HUES6 (cell line): ENCODE measurements at regions not wholly inside any gene's neighbourhood (a gene's known extent, or its start where the extent isn't known, plus 50 kb on each side); places are given as distances from the start of the nearest gene placed in this dataset.

ENCODE experiments used
- H3K27ac ChIP-seq: 2 replicates; pipeline ENCODE4 v1.7.0; 2013; ENCODE audit warnings: low read depth, mild to moderate bottlenecking, low read length, inconsistent platforms
- H3K27me3 ChIP-seq: 2 replicates; pipeline ENCODE4 v1.6.1; 2013; ENCODE audit warnings: low read length; ENCODE audit not compliant: control insufficient read depth, insufficient read depth
- H3K36me3 ChIP-seq: 2 replicates; pipeline ENCODE4 v1.6.1; 2013; ENCODE audit warnings: low read length; ENCODE audit not compliant: control insufficient read depth, insufficient read depth
- H3K4me1 ChIP-seq: 2 replicates; pipeline ENCODE4 v1.6.1; 2013; ENCODE audit warnings: low read length; ENCODE audit not compliant: control insufficient read depth, insufficient read depth
- H3K4me3 ChIP-seq: 2 replicates; pipeline ENCODE4 v1.5.1; 2013; ENCODE audit warnings: low read depth, low read length
- H3K9ac ChIP-seq: one replicate; pipeline ENCODE4 v1.6.1; 2013; ENCODE audit warnings: mild to moderate bottlenecking, low read length
- H3K9me3 ChIP-seq: 2 replicates; pipeline ENCODE4 v1.6.1; 2013; ENCODE audit warnings: low read depth, low read length; ENCODE audit not compliant: control insufficient read depth, insufficient read depth

DNA sequence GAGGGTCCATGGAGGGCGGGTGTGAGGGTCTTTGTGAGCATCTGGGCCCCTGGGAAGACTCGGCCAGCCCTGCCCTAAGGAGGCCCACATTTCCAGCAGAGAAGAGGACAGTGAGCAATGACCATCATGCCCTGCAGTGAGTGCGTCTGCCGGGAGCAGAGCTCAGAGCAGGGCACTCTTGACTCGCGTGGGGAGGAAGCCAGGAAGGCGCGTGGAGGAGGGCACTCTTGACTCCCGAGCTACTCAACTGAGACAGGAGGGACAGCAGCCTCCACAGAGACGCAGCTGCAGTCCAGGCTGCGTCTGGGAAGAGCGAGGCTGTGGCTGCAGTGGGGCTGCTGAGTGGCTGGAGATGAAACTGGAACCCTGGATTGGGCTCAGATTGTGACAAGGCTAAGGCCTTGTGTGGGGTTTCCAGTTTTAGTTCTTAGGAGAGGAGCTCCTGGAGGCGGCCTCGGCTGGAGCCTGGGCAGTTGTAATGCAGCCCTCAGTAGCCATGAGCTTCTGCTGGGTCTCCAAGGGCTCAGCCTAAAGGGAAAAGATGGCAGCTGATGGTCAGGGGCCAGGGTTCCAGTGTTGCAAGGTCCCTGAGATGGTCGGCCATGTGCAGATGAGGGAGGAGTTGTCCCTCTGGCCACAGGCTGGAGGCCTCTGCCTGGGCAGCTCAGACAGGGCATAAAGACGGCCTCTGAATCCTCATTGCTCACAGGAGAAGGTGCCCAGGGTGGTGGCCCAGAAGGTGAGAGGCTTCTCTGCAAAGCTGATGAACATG, 264.7 kb upstream of the B3GAT1 start:
- no peaks in the 10 kb centered on the region for H3K4me1 ChIP-seq
- H3K27ac ChIP-seq: no peak overlapping the region
- H3K9me3 ChIP-seq: no peaks in the 10 kb centered on the region
- H3K9ac ChIP-seq: no peak overlapping the region
- peaks cover 3% of the 10 kb centered on the region for H3K27me3 ChIP-seq
- no peaks in the 10 kb centered on the region for H3K36me3 ChIP-seq
- H3K4me3 ChIP-seq: no peak overlapping the region

DNA sequence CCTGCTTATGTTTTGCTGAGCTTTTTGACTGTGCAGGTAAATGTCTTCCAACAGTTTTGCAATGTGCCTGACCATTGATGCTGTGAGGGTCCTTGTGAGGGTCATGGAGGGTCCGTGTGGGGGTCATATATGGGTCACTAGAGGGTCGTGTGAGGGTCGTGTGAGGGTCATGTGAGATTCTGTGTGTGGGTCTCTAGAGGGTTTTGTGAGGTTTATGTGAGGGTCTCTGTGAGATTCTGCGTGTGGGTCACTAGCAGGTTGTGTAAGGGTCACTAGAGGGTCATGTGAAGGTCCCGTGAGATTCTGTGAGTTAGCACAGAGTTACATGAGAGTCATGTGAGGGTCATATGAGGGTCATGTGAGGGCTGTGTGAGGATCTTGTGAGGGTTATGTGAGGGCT, 263.9 kb upstream of the B3GAT1 start:
- no peaks in the 10 kb centered on the region for H3K4me1 ChIP-seq
- H3K4me3 ChIP-seq: no peak overlapping the region
- no peak overlapping the region for H3K9ac ChIP-seq
- H3K27ac ChIP-seq: no peak overlapping the region
- H3K27me3 ChIP-seq: peaks cover 10% of the 10 kb centered on the region
- H3K9me3 ChIP-seq: no peaks in the 10 kb centered on the region
- H3K36me3 ChIP-seq: no peaks in the 10 kb centered on the region

DNA sequence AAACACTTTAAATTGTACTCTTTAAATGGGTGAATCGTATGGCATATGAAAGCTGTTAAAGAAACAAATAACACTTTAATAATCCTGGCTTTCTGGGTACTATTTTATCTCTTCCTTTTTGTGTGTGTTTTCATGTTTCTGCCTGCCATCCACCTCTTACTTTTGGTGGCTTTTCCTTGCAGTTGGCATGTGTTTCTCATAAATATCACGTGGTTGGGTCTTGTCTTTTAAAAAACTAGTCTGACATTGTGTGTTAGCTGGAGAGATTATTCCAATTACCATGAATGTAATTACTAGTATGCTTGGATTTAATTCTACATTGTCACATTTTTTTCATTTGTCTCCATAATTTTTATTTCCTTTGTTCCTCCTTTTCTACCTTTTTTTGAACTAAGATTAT, 262.9 kb upstream of the B3GAT1 start:
- Histone ChIP-seq H3K4me3 (no peak overlapping the region), H3K9ac (no peak overlapping the region), H3K4me1 (no peaks in the 10 kb centered on the region), H3K36me3 (no peaks in the 10 kb centered on the region), H3K27ac (no peak overlapping the region), H3K9me3 (no peaks in the 10 kb centered on the region), H3K27me3 (peaks cover 13% of the 10 kb centered on the region)

DNA sequence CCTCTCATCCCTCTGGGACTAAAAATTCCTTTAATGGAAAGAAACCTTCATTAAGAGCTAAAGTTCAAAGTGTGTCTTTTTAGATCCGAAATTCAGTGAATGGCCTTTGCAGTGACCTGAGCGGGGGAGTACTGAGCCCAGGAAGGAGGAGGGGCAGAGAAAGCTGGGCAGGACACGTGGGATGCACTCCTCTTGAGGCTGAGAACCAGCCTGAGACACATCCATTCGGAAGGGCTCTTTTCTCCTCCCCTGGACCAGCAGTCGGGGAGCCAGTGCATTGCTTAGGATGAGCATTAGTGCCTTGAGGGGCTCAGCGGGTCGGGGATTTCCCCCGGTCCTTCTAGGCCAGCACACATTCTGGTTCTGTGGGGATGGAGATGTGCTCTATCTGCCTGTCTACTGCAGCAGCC, 258.9 kb upstream of the B3GAT1 start:
- Histone ChIP-seq H3K27ac (no peak overlapping the region), H3K4me1 (no peaks in the 10 kb centered on the region), H3K9me3 (no peaks in the 10 kb centered on the region), H3K36me3 (no peaks in the 10 kb centered on the region), H3K4me3 (no peak overlapping the region), H3K27me3 (peaks cover 13% of the 10 kb centered on the region), H3K9ac (no peak overlapping the region)

GRCh38 chr11:134670247-134670782, 258.3 kb upstream of the B3GAT1 start:
- Histone ChIP-seq H3K9ac (no peak overlapping the region), H3K9me3 (no peaks in the 10 kb centered on the region), H3K4me3 (no peak overlapping the region), H3K36me3 (no peaks in the 10 kb centered on the region), H3K4me1 (no peaks in the 10 kb centered on the region), H3K27ac (no peak overlapping the region), H3K27me3 (peaks cover 13% of the 10 kb centered on the region)

DNA sequence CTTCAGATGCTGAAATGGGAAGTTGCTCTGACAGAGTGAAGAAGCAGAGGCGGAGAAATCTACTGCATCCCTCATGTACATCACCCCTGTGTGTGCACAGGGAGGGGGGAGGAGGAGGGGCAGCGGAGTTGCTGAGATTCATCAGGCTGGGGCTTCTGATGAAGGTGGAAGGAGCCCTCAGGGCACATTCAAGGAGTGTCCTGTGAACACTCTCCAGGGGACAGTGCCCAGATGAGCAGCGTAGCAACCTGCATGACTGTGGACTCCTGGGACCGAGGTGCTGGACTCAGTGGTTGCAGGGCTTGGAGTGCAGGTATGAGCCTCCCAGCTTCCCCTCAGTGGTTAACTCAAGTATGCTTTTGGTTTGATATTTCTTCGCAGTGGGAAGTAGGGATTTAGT, 257.8 kb upstream of the B3GAT1 start:
- Histone ChIP-seq H3K27ac (no peak overlapping the region), H3K9ac (no peak overlapping the region), H3K4me1 (no peaks in the 10 kb centered on the region), H3K9me3 (no peaks in the 10 kb centered on the region), H3K27me3 (peaks cover 13% of the 10 kb centered on the region), H3K36me3 (no peaks in the 10 kb centered on the region), H3K4me3 (no peak overlapping the region)

DNA sequence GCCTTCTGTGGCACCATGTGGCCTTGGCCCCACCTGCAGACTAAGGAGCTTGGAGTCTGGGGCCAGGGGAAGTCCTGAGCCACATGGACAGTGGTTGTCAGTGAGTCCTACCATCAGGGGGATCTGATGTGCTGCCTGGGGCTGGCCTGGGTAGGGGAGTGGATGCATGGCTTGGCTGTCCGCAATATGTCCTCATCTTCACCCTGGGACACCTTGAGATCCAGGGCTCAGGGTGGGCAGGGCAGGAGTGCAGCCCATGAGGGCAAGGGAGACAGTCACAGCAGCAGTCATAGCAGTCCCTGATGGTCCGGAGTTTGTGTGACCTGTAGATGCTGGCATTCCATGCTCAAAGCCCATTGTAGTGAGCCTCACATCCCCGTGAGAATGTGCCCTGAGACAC, 256.8 kb upstream of the B3GAT1 start:
- H3K9ac ChIP-seq: no peak overlapping the region
- H3K4me1 ChIP-seq: no peaks in the 10 kb centered on the region
- H3K9me3 ChIP-seq: no peaks in the 10 kb centered on the region; the same call in none of the 2 replicates
- H3K36me3 ChIP-seq: no peaks in the 10 kb centered on the region
- no peak overlapping the region for H3K4me3 ChIP-seq
- H3K27me3 ChIP-seq: peaks cover 13% of the 10 kb centered on the region
- no peak overlapping the region for H3K27ac ChIP-seq

DNA sequence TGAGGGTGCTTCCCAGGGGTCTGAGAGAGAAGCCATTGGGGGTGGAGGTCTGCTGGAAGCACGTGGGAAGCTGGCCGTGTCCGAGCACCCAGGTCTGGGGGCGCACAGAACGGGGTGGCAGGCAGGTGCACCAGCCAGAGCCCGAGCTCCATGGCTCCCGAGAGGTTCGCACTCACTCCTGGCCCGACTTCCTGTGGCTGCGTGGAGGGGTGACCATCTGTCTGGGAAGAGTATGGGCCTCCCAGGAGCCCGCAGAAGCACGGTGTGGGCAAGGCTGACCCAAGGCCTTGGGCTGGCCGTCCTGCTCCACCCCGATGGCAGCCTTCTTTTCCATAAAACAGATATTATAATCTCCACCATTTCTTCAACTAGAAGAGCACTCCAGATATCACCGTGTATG, 256.0 kb upstream of the B3GAT1 start:
- peaks cover 13% of the 10 kb centered on the region for H3K27me3 ChIP-seq
- no peaks in the 10 kb centered on the region for H3K4me1 ChIP-seq
- no peaks in the 10 kb centered on the region for H3K36me3 ChIP-seq
- H3K9ac ChIP-seq: no peak overlapping the region
- H3K4me3 ChIP-seq: no peak overlapping the region
- no peak overlapping the region for H3K27ac ChIP-seq
- H3K9me3 ChIP-seq: no peaks in the 10 kb centered on the region; the same call in none of the 2 replicates

GRCh38 chr11:134667505-134667904, 255.5 kb upstream of the B3GAT1 start:
- Histone ChIP-seq H3K4me3 (no peak overlapping the region), H3K9me3 (peaks cover 2% of the 10 kb centered on the region), H3K9ac (no peak overlapping the region), H3K36me3 (no peaks in the 10 kb centered on the region), H3K4me1 (no peaks in the 10 kb centered on the region), H3K27me3 (peaks cover 13% of the 10 kb centered on the region), H3K27ac (no peak overlapping the region)

DNA sequence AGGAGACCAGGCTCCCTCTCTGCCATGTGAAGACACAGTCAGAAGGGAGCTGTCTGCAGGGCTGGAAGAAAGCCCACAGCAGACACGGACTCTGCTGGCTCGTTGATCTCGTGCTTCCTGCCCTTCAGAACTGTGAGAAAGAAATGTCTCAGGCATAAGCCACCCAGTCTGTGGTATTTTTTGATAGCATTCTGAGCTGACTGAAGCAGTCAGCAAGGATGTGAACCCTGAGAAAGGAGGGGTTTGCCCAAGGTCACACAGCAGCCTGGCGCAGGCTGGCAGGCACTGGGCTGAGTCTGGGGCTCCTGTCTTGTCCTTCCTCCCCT, 255.1 kb upstream of the B3GAT1 start:
- Histone ChIP-seq H3K27ac (no peak overlapping the region), H3K9me3 (peaks cover 5% of the 10 kb centered on the region), H3K9ac (no peak overlapping the region), H3K27me3 (peaks cover 13% of the 10 kb centered on the region), H3K4me3 (no peak overlapping the region), H3K4me1 (no peaks in the 10 kb centered on the region), H3K36me3 (no peaks in the 10 kb centered on the region)

DNA sequence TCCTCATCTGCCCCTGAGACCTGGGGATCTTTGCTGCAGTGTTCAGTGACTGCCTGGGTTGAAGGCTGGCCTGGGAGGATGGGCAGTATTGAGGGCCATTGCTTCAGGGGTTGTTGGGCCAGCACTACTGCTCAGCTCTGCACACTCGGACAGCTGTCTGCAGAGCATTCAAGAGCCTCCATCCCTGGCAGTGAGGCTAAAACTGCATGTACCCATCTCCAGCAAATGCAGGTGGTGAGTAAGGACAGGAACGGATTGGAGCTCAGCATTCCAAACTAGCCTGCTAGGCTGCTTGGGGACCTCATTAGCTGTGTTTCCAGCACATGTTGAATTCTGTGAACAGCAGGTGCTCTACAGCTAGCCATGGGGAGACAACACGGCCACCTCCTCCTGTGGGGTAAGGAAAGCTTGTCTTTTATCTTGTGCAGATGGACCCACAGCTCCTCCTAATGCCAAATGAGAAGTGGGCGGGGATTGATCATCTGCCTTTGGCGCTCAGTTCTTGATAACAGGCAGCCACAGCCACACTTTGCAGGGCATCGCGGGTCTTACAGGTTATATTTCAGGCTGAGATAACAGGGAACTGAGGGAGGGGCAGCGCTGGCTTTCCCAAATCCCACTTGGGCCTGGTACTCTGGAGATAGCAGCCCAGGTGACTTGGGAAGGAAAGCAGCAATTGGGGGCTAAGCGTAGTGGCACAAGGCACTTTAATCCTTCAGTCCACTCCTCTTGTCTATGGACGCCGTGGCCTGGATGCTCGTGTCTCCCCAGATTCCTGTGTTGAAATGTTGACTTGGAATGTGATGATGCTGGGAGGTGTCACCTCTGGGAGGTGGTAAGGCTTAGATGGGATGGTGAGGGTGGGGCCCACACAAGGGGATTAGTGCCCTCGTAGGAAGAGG, 254.5 kb upstream of the B3GAT1 start:
- Histone ChIP-seq H3K36me3 (no peaks in the 10 kb centered on the region), H3K9ac (no peak overlapping the region), H3K4me3 (no peak overlapping the region), H3K27me3 (peaks cover 8% of the 10 kb centered on the region), H3K4me1 (no peaks in the 10 kb centered on the region), H3K27ac (no peak overlapping the region), H3K9me3 (peaks cover 8% of the 10 kb centered on the region)
